ENCODE measurements at regions not wholly inside any gene's neighbourhood (a gene's known extent, or its start where the extent isn't known, plus 50 kb on each side); places are given as distances from the start of the nearest gene placed in this dataset.

DNA sequence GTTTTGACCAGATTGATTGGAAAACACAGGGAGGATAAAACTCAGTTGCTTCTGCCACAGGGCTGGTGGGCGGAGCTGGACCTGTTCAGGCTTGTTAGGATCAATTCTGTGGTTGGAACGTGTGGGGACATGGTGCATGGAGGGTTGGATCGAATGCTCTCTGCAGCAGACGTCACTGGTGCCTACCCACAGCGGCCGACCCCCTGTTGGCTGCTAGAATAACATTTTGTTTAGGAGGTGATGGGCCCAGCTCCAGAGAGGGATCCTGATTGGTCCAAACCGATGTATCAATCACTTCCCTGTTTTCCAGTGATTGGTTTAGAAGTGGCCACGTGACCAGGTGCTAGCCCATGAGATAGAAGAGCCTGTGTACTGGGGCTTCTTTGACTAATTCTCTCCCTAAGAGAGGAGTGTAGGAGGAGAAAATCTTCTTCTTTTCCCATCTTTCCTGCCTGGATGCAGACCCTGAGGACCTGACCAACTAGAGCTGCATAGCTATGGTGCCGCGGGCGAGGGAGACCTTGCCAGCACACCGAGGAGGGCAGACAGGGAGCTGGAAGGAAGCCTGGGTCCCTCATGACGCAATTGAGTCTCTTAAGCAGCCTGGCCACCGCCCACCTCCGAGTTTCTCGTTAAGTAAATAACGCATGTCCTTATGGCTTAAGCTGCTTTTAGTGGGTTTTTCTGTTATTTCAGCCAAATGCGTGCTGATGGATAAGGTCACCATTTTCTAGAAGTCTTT, 163.5 kb downstream of the AACS start:
- DNase-seq: no peak

GRCh38 chr12:125229878-125230530, 164.8 kb downstream of the AACS start:
- no peak for DNase-seq

DNA sequence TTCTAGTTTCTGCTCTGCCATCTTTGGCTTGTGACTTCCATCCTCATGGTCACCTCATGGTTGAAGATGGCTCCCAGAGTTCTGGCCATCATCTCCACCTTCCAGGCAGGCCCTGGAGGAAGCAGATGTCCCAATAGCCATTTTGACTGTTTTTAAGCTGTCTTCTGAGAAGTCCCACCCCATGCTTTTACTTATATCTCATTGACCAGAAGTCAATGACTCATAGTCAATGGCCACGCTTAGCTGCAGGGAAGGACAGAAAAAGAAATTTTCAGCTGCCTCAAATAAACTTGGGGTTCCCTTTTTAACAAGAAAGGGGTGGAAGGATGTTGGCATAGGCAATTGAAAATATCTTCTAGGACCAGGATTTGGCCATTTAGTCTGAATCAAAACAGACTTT, 168.1 kb downstream of the AACS start:
- DNase-seq: no peak

DNA sequence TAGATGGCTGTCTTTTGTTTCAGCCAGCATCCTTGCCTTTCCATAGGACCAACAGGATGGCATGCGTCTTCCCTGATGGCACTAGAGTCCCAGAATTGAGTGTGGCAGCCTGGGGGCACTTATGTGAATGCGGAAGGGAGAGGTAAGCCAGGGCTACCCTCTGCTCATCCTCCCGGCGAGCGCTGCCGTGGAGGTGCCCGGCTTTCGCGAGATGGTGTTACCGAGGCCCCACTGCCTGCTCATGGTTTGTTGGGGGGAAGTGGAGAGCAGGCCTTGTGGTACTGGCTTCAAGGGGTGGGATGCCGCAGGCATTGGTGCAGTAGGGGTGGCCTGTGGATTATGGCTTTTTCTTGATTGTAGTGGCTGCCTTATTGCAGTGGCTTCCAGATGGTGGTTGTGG, 174.3 kb downstream of the AACS start:
- no peak for DNase-seq

- DNase-seq: no peak
These were observed 175.5 kb downstream of the AACS start for GRCh38 chr12:125240717-125241116.

GRCh38 chr12:125243811-125244210, 178.6 kb downstream of the AACS start:
- DNase-seq: no peak

GRCh38 chr12:125244338-125244737, 179.1 kb downstream of the AACS start:
- no peak for DNase-seq

- no peak for DNase-seq
These were observed 180.6 kb downstream of the AACS start for GRCh38 chr12:125245581-125246557.

GRCh38 chr12:125247477-125247876, 182.2 kb downstream of the AACS start:
- DNase-seq: no peak

- DNase-seq: no peak
These were observed 184.0 kb downstream of the AACS start for GRCh38 chr12:125249066-125249824.

DNA sequence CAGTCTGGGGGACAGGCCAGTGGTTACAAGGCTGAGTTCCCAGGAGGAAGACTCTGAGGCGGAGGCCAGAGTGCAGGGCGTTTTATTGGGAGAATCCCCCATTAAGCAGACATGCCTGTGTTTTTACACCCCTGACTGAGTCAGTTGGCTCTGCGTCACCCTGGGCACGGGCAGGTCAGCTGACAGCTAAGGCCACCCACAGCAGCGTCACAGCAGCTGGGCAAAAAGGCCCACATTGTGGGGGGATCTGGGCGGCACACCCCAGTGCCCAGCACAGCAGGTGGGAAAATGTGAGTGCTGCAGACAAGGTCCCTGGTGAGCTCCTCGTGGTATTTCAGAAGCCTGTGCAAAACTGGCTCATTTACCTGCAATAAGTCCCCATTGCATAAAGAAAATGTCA, 184.7 kb downstream of the AACS start:
- no peak for DNase-seq

DNA sequence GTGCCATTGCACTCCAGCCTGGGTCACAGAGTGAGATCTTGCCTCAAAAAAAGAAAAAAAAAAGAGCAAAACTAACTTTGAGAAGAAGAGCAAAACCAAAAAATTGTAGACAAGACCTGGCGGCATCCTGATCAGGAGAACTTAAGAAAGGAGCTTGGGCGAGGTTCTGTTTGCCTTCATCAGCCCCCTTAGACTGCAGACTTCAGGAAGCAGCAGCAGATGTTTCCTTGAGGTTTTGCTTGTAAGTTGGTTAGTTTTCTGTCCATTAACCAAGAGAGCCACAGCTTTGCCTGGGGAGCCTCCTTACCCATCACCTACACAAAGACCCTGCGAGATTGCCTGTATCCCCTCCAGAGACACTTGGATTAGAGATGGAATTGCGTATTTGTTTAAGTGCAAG, 189.0 kb downstream of the AACS start:
- no peak for DNase-seq

GRCh38 chr12:125254856-125255255, 189.6 kb downstream of the AACS start:
- DNase-seq: no peak

DNA sequence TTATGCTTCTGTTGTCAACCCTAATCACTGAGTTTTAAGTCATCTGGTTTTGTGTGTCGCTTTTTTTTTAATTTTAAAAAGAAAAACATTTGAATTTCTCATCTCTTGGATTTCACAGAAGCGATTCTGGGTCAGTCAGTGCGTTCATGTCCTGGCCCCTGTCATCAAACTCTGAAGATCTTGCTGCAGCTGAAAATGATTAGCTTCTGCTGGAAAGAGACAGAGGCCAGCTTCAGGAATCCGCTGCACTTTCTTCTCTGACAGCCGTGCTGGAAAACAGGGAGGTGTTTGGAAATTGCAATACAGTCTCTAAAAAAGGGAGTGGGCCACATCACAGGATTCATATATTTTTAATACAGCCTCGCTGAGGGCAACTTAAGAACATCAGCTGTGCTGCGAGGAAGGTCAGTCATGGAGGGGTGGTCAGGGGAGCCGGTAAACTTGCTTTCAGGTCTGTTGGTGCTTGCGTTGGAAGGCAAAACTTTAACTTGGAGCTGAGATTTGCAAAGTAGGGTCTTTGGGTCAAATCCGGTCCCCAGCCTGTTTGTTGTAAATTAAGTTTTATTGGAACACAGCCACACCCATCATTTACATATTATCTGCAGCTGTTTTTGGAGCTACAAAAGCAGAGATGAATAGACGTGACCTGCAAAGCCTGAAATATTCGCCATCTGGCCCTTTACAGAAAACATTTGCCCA, 190.8 kb downstream of the AACS start:
- DNase-seq: no peak

DNA sequence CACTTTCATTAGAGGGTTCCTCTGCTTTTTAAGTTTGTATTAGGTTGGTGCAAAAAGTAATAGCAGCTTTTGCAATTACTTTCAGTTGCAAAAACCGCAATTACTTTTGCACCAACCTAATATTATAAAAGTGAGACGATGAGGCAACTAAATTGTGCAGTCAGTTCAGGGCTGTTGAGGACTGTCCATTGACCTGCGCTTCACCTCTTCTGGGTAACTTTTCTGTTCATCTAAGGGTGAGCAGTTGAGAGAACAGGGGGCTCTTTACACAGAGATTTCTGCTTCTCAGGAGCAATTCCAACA, 191.3 kb downstream of the AACS start:
- DNase-seq: no peak

DNA sequence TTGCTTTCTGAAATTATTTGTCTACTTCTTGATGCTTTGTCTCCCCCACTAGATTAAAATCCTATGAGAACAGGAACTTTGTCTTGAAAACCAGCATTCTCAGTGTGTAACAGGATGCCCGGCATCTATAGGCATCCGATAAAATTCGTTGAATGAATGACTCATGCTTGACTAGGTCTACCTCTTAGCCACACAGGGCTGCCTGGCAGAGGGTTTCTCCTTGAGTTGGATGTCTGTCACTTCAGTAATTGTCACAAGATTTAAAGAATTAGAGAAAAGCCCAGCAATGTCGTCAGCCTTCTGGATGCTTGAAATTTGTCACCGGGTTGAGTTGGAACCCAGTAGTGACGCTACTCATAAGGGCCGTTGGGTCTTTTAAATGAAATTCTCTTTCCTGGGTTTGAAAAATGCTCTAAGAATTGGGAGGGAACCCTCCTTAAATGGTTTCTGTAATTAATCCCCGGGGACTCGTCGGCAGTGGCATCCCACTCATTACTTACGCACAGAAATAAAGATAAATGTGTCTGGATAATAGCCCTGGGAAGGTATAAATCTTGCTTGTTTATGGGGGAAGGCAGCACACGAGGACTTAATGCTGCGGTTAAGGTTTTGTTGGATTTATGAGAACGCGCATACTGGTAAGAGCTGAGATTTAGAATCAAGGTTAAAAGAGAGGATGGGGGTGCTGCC, 194.1 kb downstream of the AACS start:
- no peak for DNase-seq

GRCh38 chr12:125262851-125263250, 197.6 kb downstream of the AACS start:
- peak; percentile 69 for DNase-seq

DNA sequence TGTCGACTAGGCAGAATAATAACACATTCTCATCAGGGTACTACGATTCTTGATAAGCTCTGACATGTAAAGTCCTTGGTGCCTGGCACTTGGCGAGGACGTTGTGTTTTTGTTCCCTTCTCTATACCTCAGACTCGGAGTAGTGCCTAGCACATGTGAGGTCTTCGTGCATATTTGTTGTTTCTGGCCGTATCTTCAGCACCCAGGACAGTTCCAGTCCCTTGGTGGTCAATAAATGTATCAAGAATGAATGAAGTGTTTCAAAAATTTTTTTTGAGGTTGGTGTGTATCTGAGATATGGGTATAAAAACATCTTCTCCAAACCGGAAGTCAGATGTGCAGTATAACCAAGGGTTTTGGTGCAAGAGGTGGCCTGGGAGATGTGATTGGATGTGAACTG, 198.2 kb downstream of the AACS start:
- DNase-seq: no peak

- DNase-seq: no peak
These were observed 201.9 kb downstream of the AACS start for GRCh38 chr12:125267114-125267513.

DNA sequence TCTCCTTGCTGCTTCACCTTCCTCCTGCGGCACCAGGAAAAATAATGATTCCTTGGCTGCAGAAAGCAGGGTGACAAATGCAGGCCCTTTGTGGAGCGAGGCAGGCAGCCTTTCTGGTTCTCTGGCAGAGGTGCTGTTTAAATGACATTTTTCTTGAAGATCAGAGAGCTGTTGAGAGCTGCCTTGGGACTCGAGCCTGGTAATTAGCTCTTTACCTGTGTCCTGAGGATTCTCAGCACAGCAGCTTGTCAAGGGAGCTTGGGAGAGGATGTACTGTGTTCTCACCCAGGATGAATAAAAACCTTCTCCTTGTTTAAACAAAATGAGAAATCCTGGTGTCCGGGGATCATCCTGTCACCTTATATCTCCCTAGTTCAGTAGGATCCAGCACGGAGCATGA, 204.0 kb downstream of the AACS start:
- DNase-seq: no peak

GRCh38 chr12:125271892-125272291, 206.7 kb downstream of the AACS start:
- no peak for DNase-seq
